ENCODE measurements at regions not wholly inside any gene's neighbourhood (a gene's known extent, or its start where the extent isn't known, plus 50 kb on each side); places are given as distances from the start of the nearest gene placed in this dataset.

DNA sequence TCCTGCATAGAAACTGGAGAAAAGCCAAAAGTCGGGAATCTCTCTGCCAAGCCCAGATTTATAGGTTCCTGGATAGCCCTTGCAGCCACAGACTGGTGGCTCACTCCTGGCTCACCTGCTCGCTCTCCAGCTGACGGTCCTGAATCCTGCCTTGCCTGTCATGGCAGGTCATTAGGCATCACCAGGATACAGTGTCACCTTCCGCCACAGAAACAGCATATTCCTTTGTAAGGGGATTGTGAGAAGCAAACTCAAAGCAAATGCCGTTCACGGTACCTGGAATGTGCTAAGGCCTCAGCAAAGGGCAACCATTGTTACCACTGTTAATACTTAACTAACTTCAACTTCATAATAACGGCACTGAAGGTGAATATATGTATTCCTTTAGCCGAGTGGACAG lies 57.1 kb upstream of the GPR45 start:
- POLR2A ChIA-PET: no interaction called here
- H3K27ac ChIP-seq (ENCODE audit: low read depth, low read length): no peak overlapping the region
- CTCF ChIA-PET: no interaction called here
- peaks cover 9% of the 10 kb centered on the region for H3K27me3 ChIP-seq (ENCODE audit: control insufficient read depth, insufficient read depth, low read length)
- TF ChIP-seq, protein P1, sequence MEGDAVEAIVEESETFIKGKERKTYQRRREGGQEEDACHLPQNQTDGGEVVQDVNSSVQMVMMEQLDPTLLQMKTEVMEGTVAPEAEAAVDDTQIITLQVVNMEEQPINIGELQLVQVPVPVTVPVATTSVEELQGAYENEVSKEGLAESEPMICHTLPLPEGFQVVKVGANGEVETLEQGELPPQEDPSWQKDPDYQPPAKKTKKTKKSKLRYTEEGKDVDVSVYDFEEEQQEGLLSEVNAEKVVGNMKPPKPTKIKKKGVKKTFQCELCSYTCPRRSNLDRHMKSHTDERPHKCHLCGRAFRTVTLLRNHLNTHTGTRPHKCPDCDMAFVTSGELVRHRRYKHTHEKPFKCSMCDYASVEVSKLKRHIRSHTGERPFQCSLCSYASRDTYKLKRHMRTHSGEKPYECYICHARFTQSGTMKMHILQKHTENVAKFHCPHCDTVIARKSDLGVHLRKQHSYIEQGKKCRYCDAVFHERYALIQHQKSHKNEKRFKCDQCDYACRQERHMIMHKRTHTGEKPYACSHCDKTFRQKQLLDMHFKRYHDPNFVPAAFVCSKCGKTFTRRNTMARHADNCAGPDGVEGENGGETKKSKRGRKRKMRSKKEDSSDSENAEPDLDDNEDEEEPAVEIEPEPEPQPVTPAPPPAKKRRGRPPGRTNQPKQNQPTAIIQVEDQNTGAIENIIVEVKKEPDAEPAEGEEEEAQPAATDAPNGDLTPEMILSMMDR (IDR thresholded peaks at IDR 0.05; ENCODE audit: low read depth, low read length): no peak
- H3K9me3 ChIP-seq (ENCODE audit: control insufficient read depth, insufficient read depth, low read length): no peaks in the 10 kb centered on the region
- DNase-seq (ENCODE audit: low read depth, low spot score): no peak
- H3K4me3 ChIP-seq (ENCODE audit: low read depth, low read length): no peak overlapping the region

GRCh38 chr2:105186967-105187498 lies 54.5 kb upstream of the GPR45 start:
- no peak overlapping the region for H3K27ac ChIP-seq (ENCODE audit: low read depth, low read length)
- peaks cover 8% of the 10 kb centered on the region for H3K27me3 ChIP-seq (ENCODE audit: control insufficient read depth, insufficient read depth, low read length)
- POLR2A ChIA-PET: no interaction called here
- H3K4me3 ChIP-seq (ENCODE audit: low read depth, low read length): no peak overlapping the region
- DNase-seq (ENCODE audit: low read depth, low spot score): no peak
- TF ChIP-seq, protein P1 (IDR thresholded peaks at IDR 0.05; ENCODE audit: low read depth, low read length): no peak
- CTCF ChIA-PET: interaction anchor here (1.4 kb wide), 1 partner anchor 49 kb away, joined by 6 read pairs; no protein-coding TSS in a partner anchor
- no peaks in the 10 kb centered on the region for H3K9me3 ChIP-seq (ENCODE audit: control insufficient read depth, insufficient read depth, low read length)

GRCh38 chr2:105187531-105187930 lies 54.0 kb upstream of the GPR45 start:
- CTCF ChIA-PET: interaction anchor here (1.4 kb wide), 1 partner anchor 48 kb away, joined by 6 read pairs; no protein-coding TSS in a partner anchor
- POLR2A ChIA-PET: no interaction called here

GRCh38 chr2:105188343-105188742 lies 53.2 kb upstream of the GPR45 start:
- no peaks in the 10 kb centered on the region for H3K9me3 ChIP-seq (ENCODE audit: control insufficient read depth, insufficient read depth, low read length)
- no peak overlapping the region for H3K27ac ChIP-seq (ENCODE audit: low read depth, low read length)
- no peak for DNase-seq (ENCODE audit: low read depth, low spot score)
- ChIA-PET CTCF (interaction anchor here (0.7 to 1.4 kb wide), 2 partner anchors 48 to 49 kb away, joined by 3 to 6 read pairs; no protein-coding TSS in a partner anchor), POLR2A (no interaction called here)
- no peak overlapping the region for H3K4me3 ChIP-seq (ENCODE audit: low read depth, low read length)
- peaks cover 8% of the 10 kb centered on the region for H3K27me3 ChIP-seq (ENCODE audit: control insufficient read depth, insufficient read depth, low read length)
- TF ChIP-seq, protein P1 (IDR thresholded peaks at IDR 0.05; ENCODE audit: low read depth, low read length): no peak

More at GRCh38 chr2:105187531-105187930, 54.0 kb upstream of the GPR45 start:
- Histone ChIP-seq H3K9me3 (ENCODE audit: control insufficient read depth, insufficient read depth, low read length) (no peaks in the 10 kb centered on the region), H3K27me3 (ENCODE audit: control insufficient read depth, insufficient read depth, low read length) (peaks cover 8% of the 10 kb centered on the region), H3K27ac (ENCODE audit: low read depth, low read length) (no peak overlapping the region), H3K4me3 (ENCODE audit: low read depth, low read length) (no peak overlapping the region)
- TF ChIP-seq, protein P1 (IDR thresholded peaks at IDR 0.05; ENCODE audit: low read depth, low read length): no peak
- no peak for DNase-seq (ENCODE audit: low read depth, low spot score)
